CD4-positive, alpha-beta T cell (primary cell): ENCODE measurements at regions not wholly inside any gene's neighbourhood (a gene's known extent, or its start where the extent isn't known, plus 50 kb on each side); places are given as distances from the start of the nearest gene placed in this dataset.

ENCODE experiments used
- ATAC-seq: fragments of 200-7000 bp; cut with Tn5 transposase; one replicate; pipeline ENCODE4 v1.10.0; 2022; ENCODE audit warnings: mild to moderate bottlenecking; ENCODE audit not compliant: poor library complexity
- CTCF ChIA-PET: fragments of 350-600 bp; sonication (Branson Sonifier 250); formaldehyde crosslinking; loops from one replicate; lab custom pipeline; 2021; ENCODE audit warnings: antibody characterized with exemption, inconsistent platforms; lab: Charles Lee
- POLR2A ChIA-PET: fragments of 350-600 bp; sonication (Branson Sonifier 250); formaldehyde crosslinking; loops from one replicate; lab custom pipeline; 2021; ENCODE audit warnings: antibody characterized with exemption, inconsistent platforms; lab: Charles Lee
- DNase-seq, 14 experiments: peaks; one replicate each; pipeline ENCODE4 v3.0.0-alpha.2; 2013 to 2020; ENCODE audit warnings: mixed read lengths in 2 of 14
- H3K27ac ChIP-seq, 2 donors: one replicate each; pipeline versions ENCODE4 v1.5.1 to v1.7.0; 2013; ENCODE audit warnings: low read length in 2 of 2, low read depth in 1 of 2, mild to moderate bottlenecking in 1 of 2
- H3K27me3 ChIP-seq, 2 experiments: 1 replicate in 1 of 2; 2 replicates in 1 of 2; pipeline versions ENCODE4 v1.6.1 to v1.7.0; 2013; ENCODE audit warnings: low read length in 2 of 2, control low read depth in 1 of 2, mild to moderate bottlenecking in 1 of 2, moderate library complexity in 1 of 2; ENCODE audit not compliant: insufficient read depth in 2 of 2, control insufficient read depth in 1 of 2
- H3K36me3 ChIP-seq: one replicate; pipeline ENCODE4 v1.6.1; 2013; ENCODE audit warnings: low read length, control low read depth; ENCODE audit not compliant: insufficient read depth
- H3K4me1 ChIP-seq: one replicate; pipeline ENCODE4 v1.6.1; 2013; ENCODE audit warnings: low read length, control low read depth; ENCODE audit not compliant: insufficient read depth
- H3K4me3 ChIP-seq: one replicate; pipeline ENCODE4 v1.5.1; 2013; ENCODE audit warnings: mild to moderate bottlenecking, low read length, moderate library complexity
- H3K9me3 ChIP-seq, 2 experiments: 1 replicate in 1 of 2; 2 replicates in 1 of 2; pipeline versions ENCODE4 v1.6.1 to v1.7.0; 2013; ENCODE audit warnings: low read length in 2 of 2, mild to moderate bottlenecking in 2 of 2, control low read depth in 1 of 2, moderate library complexity in 1 of 2; ENCODE audit not compliant: control insufficient read depth in 1 of 2, insufficient read depth in 1 of 2
- H3K27ac Mint-ChIP-seq: one replicate; pipeline ENCODE4 v1.8.0; 2020; ENCODE audit warnings: mixed read lengths
- H3K27me3 Mint-ChIP-seq: one replicate; pipeline ENCODE4 v1.8.0; 2021; ENCODE audit warnings: mixed read lengths
- H3K36me3 Mint-ChIP-seq: one replicate; pipeline ENCODE4 v1.8.0; 2021; ENCODE audit warnings: low read depth, mixed read lengths
- H3K4me1 Mint-ChIP-seq: one replicate; pipeline ENCODE4 v1.8.0; 2021; ENCODE audit warnings: low read depth, mixed read lengths
- H3K4me3 Mint-ChIP-seq: one replicate; pipeline ENCODE4 v1.8.0; 2020; ENCODE audit warnings: mild to moderate bottlenecking, mixed read lengths
- H3K9me3 Mint-ChIP-seq: one replicate; pipeline ENCODE4 v1.8.0; 2020; ENCODE audit warnings: mixed read lengths
- CTCF ChIP-seq: fragments of 200-600 bp; IDR thresholded peaks from one replicate; pipeline ENCODE4 v1.8.0; 2022; ENCODE audit warnings: antibody characterized with exemption, mild to moderate bottlenecking
- intact Hi-C, 2 experiments: fragments of 100-400 bp; cut with DNase I in 1 of 2; cut with micrococcal nuclease in 1 of 2; formaldehyde crosslinking; loops; one replicate each; pipeline versions ENCODE4 v1.15.1 to v1.9.0; 2023 to 2025; cut with DNase I, micrococcal nuclease

GRCh38 chr12:30517320-30517719 is 178.3 kb downstream of the IPO8 start:
- H3K36me3 Mint-ChIP-seq = no peaks in the 10 kb centered on the region
- CTCF ChIA-PET = no interaction called here
- intact Hi-C loops = no loop called here
- H3K4me3 Mint-ChIP-seq = no peak overlapping the region
- Histone ChIP-seq H3K36me3 (no peaks in the 10 kb centered on the region), H3K27ac (no peak overlapping the region), H3K4me3 (no peak overlapping the region), H3K4me1 (no peaks in the 10 kb centered on the region), H3K27me3 (no peaks in the 10 kb centered on the region), H3K9me3 (no peaks in the 10 kb centered on the region)
- H3K27me3 Mint-ChIP-seq = no peaks in the 10 kb centered on the region
- no peak for ATAC-seq
- TF ChIP-seq CTCF = no peak
- DNase-seq = no peak
- H3K27ac Mint-ChIP-seq = no peak overlapping the region
- no peaks in the 10 kb centered on the region for H3K4me1 Mint-ChIP-seq
- H3K9me3 Mint-ChIP-seq = no peaks in the 10 kb centered on the region
- POLR2A ChIA-PET = no interaction called here

GRCh38 chr12:30515351-30515750 is 180.3 kb downstream of the IPO8 start:
- CTCF ChIA-PET = no interaction called here
- intact Hi-C loops = no loop called here
- no peaks in the 10 kb centered on the region for H3K36me3 ChIP-seq

GRCh38 chr12:30514666-30515065 is 181.0 kb downstream of the IPO8 start:
- Histone ChIP-seq H3K4me3 (no peak overlapping the region), H3K9me3 (no peaks in the 10 kb centered on the region), H3K27me3 (no peaks in the 10 kb centered on the region), H3K4me1 (no peaks in the 10 kb centered on the region), H3K36me3 (no peaks in the 10 kb centered on the region), H3K27ac (no peak overlapping the region)
- intact Hi-C loops = no loop called here
- no peak for TF ChIP-seq CTCF
- DNase-seq (no peak), ATAC-seq (no peak)
- no peaks in the 10 kb centered on the region for H3K9me3 Mint-ChIP-seq
- CTCF ChIA-PET = no interaction called here
- H3K27ac Mint-ChIP-seq = no peak overlapping the region
- H3K4me3 Mint-ChIP-seq = no peak overlapping the region
- no peaks in the 10 kb centered on the region for H3K27me3 Mint-ChIP-seq
- no peaks in the 10 kb centered on the region for H3K4me1 Mint-ChIP-seq
- no peaks in the 10 kb centered on the region for H3K36me3 Mint-ChIP-seq
- POLR2A ChIA-PET = no interaction called here

More at GRCh38 chr12:30515351-30515750, 180.3 kb downstream of the IPO8 start:
- no peak overlapping the region for H3K4me3 ChIP-seq
- H3K4me1 Mint-ChIP-seq = no peaks in the 10 kb centered on the region
- H3K4me3 Mint-ChIP-seq = no peak overlapping the region
- H3K9me3 Mint-ChIP-seq = no peaks in the 10 kb centered on the region
- no peaks in the 10 kb centered on the region for H3K36me3 Mint-ChIP-seq
- POLR2A ChIA-PET = no interaction called here
- H3K4me1 ChIP-seq = no peaks in the 10 kb centered on the region
- DNase-seq (no peak), ATAC-seq (no peak)
- H3K27ac ChIP-seq = no peak overlapping the region
- no peak overlapping the region for H3K27ac Mint-ChIP-seq
- TF ChIP-seq CTCF = no peak
- H3K27me3 ChIP-seq = no peaks in the 10 kb centered on the region
- no peaks in the 10 kb centered on the region for H3K27me3 Mint-ChIP-seq
- no peaks in the 10 kb centered on the region for H3K9me3 ChIP-seq
